A673 (cell line): ENCODE measurements at regions not wholly inside any gene's neighbourhood (a gene's known extent, or its start where the extent isn't known, plus 50 kb on each side); places are given as distances from the start of the nearest gene placed in this dataset.

Source experiments
- EZH2 ChIP-seq: fragments of 200-600 bp; sonication (generic); IDR thresholded peaks from 2 replicates; pipeline ENCODE4 v1.6.1; 2017; ENCODE audit warnings: borderline replicate concordance, low read depth, mild to moderate bottlenecking, mixed read lengths, antibody characterized with exemption, low read length; ENCODE audit not compliant: poor library complexity, severe bottlenecking
- TF ChIP-seq, protein P1 (sequence below): fragments of 300-800, 200-600 bp; sonication (generic); conservative IDR thresholded peaks from 2 replicates; pipeline ENCODE4 v1.5.1; 2017; ENCODE audit warnings: low read depth, mild to moderate bottlenecking, antibody characterized with exemption, low read length, moderate library complexity, mixed read lengths

DNA sequence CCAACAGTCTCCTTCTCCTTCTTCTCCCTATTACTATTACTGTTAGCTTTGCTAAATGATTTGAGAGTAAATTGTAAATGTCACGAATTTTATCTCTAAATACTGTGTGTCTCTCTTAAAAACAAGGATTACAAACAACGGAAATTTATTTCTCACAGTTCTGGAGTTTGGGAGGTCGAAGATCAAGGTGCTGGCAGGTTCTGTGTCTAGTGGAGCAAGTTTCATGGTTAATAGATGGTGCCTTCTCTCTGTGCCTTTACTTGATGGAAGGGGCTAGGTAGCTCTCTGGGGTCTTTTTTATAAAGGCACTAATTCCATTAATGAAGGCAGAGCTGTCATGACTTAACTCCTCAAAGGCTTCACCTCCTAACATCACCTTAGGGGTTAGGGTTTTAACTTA, 237.9 kb downstream of the MAN2A1 start:
- TF ChIP-seq, protein P1, sequence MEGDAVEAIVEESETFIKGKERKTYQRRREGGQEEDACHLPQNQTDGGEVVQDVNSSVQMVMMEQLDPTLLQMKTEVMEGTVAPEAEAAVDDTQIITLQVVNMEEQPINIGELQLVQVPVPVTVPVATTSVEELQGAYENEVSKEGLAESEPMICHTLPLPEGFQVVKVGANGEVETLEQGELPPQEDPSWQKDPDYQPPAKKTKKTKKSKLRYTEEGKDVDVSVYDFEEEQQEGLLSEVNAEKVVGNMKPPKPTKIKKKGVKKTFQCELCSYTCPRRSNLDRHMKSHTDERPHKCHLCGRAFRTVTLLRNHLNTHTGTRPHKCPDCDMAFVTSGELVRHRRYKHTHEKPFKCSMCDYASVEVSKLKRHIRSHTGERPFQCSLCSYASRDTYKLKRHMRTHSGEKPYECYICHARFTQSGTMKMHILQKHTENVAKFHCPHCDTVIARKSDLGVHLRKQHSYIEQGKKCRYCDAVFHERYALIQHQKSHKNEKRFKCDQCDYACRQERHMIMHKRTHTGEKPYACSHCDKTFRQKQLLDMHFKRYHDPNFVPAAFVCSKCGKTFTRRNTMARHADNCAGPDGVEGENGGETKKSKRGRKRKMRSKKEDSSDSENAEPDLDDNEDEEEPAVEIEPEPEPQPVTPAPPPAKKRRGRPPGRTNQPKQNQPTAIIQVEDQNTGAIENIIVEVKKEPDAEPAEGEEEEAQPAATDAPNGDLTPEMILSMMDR, result no peak
- no peak for TF ChIP-seq EZH2
